SK-N-SH treated with all-trans-retinoic acid at 6 μM for 48 hours (cell line): ENCODE measurements at regions not wholly inside any gene's neighbourhood (a gene's known extent, or its start where the extent isn't known, plus 50 kb on each side); places are given as distances from the start of the nearest gene placed in this dataset.

ENCODE experiments used
- CSDC2 ChIP-seq: fragments of 250-450 bp; sonication (Bioruptor Pico); IDR thresholded peaks from 2 replicates; pipeline ENCODE4 v1.5.0; 2020; ENCODE audit warnings: mild to moderate bottlenecking, moderate library complexity
- ISL1 ChIP-seq: fragments of 250-450 bp; sonication (Bioruptor Pico); IDR thresholded peaks from 2 replicates; pipeline ENCODE4 v2.1.2; 2022; ENCODE audit warnings: mild to moderate bottlenecking, moderate library complexity
- POU6F1 ChIP-seq: fragments of 250-450 bp; sonication (Bioruptor Pico); IDR thresholded peaks from 2 replicates; pipeline ENCODE4 v1.8.0; 2021; ENCODE audit warnings: low read depth, mild to moderate bottlenecking, moderate library complexity, borderline replicate concordance
- PPARA ChIP-seq: fragments of 250-450 bp; sonication (Bioruptor Pico); IDR thresholded peaks from 2 replicates; pipeline ENCODE4 v1.5.0; 2020; ENCODE audit warnings: mild to moderate bottlenecking, borderline replicate concordance
- RARB ChIP-seq: fragments of 250-450 bp; sonication (Bioruptor Pico); IDR thresholded peaks from 2 replicates; pipeline ENCODE4 v1.8.0; 2021; ENCODE audit warnings: mild to moderate bottlenecking, moderate library complexity
- SNAI2 ChIP-seq: fragments of 250-450 bp; sonication (Bioruptor Pico); IDR thresholded peaks from 2 replicates; pipeline ENCODE4 v1.5.0; 2020; ENCODE audit warnings: mild to moderate bottlenecking, moderate library complexity
- TCF4 ChIP-seq: fragments of 250-450 bp; sonication (Bioruptor Pico); IDR thresholded peaks from 2 replicates; pipeline ENCODE4 v1.8.0; 2021; ENCODE audit warnings: mild to moderate bottlenecking, moderate library complexity, borderline replicate concordance
- TSHZ2 ChIP-seq: fragments of 250-450 bp; sonication (Bioruptor Pico); IDR thresholded peaks from 2 replicates; pipeline ENCODE4 v1.5.0; 2020; ENCODE audit warnings: mild to moderate bottlenecking, moderate library complexity
- ZC3H10 ChIP-seq: fragments of 250-450 bp; sonication (Bioruptor Pico); IDR thresholded peaks from 2 replicates; pipeline ENCODE4 v1.5.1; 2021; ENCODE audit warnings: mild to moderate bottlenecking, moderate library complexity
- ZFP30 ChIP-seq: fragments of 450-650 bp; formaldehyde crosslinking; IDR thresholded peaks from 2 replicates; pipeline ENCODE4 v1.5.0; 2022; ENCODE audit warnings: mild to moderate bottlenecking, moderate library complexity
- ZNF565 ChIP-seq: fragments of 450-650 bp; formaldehyde crosslinking; conservative IDR thresholded peaks from 2 replicates; pipeline ENCODE4 v1.5.0; 2020; ENCODE audit warnings: low read depth, mild to moderate bottlenecking, moderate library complexity
- TF ChIP-seq, protein P1 (sequence below): fragments of 250-450 bp; sonication (Bioruptor Pico); IDR thresholded peaks from 2 replicates; pipeline ENCODE4 v1.5.1; 2021; ENCODE audit warnings: mild to moderate bottlenecking, moderate library complexity
- TF ChIP-seq, protein P2 (sequence below): fragments of 250-450 bp; sonication (Bioruptor Pico); IDR thresholded peaks from 2 replicates; pipeline ENCODE4 v1.8.0; 2020; ENCODE audit warnings: mild to moderate bottlenecking, moderate library complexity, borderline replicate concordance

- no peak for TF ChIP-seq TCF4 (CRISPR knock-in tag)
- TF ChIP-seq, protein P1, sequence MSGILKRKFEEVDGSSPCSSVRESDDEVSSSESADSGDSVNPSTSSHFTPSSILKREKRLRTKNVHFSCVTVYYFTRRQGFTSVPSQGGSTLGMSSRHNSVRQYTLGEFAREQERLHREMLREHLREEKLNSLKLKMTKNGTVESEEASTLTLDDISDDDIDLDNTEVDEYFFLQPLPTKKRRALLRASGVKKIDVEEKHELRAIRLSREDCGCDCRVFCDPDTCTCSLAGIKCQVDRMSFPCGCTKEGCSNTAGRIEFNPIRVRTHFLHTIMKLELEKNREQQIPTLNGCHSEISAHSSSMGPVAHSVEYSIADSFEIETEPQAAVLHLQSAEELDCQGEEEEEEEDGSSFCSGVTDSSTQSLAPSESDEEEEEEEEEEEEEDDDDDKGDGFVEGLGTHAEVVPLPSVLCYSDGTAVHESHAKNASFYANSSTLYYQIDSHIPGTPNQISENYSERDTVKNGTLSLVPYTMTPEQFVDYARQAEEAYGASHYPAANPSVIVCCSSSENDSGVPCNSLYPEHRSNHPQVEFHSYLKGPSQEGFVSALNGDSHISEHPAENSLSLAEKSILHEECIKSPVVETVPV (CRISPR knock-in tag): no peak
- no peak for TF ChIP-seq PPARA (CRISPR knock-in tag)
- no peak for TF ChIP-seq CSDC2 (CRISPR knock-in tag)
- no peak for TF ChIP-seq ZFP30 (CRISPR knock-in tag)
- TF ChIP-seq POU6F1: no peak
- TF ChIP-seq, protein P2, sequence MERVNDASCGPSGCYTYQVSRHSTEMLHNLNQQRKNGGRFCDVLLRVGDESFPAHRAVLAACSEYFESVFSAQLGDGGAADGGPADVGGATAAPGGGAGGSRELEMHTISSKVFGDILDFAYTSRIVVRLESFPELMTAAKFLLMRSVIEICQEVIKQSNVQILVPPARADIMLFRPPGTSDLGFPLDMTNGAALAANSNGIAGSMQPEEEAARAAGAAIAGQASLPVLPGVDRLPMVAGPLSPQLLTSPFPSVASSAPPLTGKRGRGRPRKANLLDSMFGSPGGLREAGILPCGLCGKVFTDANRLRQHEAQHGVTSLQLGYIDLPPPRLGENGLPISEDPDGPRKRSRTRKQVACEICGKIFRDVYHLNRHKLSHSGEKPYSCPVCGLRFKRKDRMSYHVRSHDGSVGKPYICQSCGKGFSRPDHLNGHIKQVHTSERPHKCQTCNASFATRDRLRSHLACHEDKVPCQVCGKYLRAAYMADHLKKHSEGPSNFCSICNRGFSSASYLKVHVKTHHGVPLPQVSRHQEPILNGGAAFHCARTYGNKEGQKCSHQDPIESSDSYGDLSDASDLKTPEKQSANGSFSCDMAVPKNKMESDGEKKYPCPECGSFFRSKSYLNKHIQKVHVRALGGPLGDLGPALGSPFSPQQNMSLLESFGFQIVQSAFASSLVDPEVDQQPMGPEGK (CRISPR knock-in tag): no peak
- TF ChIP-seq RARB (CRISPR knock-in tag): no peak
- TF ChIP-seq ZNF565 (CRISPR knock-in tag): no peak
- TF ChIP-seq TSHZ2 (CRISPR knock-in tag): no peak
- no peak for TF ChIP-seq ZC3H10 (CRISPR knock-in tag)
- TF ChIP-seq SNAI2 (CRISPR knock-in tag): no peak
- TF ChIP-seq ISL1 (CRISPR knock-in tag): no peak
Measured at GRCh38 chr9:79408200-79408599, 163.6 kb upstream of the TLE4 start.
